DND-41 (cell line): ENCODE measurements at regions not wholly inside any gene's neighbourhood (a gene's known extent, or its start where the extent isn't known, plus 50 kb on each side); places are given as distances from the start of the nearest gene placed in this dataset.

Experiments
- ATAC-seq: fragments of 200-7000 bp; cut with Tn5 transposase; 3 replicates; pipeline ENCODE4 v1.9.1; 2021; ENCODE audit warnings: low read depth; ENCODE audit not compliant: insufficient read depth
- DNase-seq: peaks from one replicate; pipeline ENCODE4 v3.0.0-alpha.2; 2020
- H2AFZ ChIP-seq: 2 replicates; pipeline ENCODE4 v1.6.0; 2012; ENCODE audit warnings: low read depth, low read length
- H3K27ac ChIP-seq: 2 replicates; pipeline ENCODE4 v1.5.1; 2012; ENCODE audit warnings: low read length, inconsistent platforms
- H3K27me3 ChIP-seq: fragments of 200-600 bp; sonication (generic); 2 replicates; pipeline ENCODE4 v1.6.0; 2012; ENCODE audit warnings: low read length, mild to moderate bottlenecking, inconsistent platforms; ENCODE audit not compliant: insufficient read depth, poor library complexity
- H3K36me3 ChIP-seq: 2 replicates; pipeline ENCODE4 v1.5.1; 2012; ENCODE audit warnings: low read length, inconsistent platforms; ENCODE audit not compliant: insufficient read depth
- H3K4me1 ChIP-seq: 2 replicates; pipeline ENCODE4 v1.5.1; 2012; ENCODE audit warnings: mild to moderate bottlenecking, low read length; ENCODE audit not compliant: insufficient read depth
- H3K4me2 ChIP-seq: 2 replicates; pipeline ENCODE4 v1.6.0; 2012; ENCODE audit warnings: mild to moderate bottlenecking, moderate library complexity, low read length, inconsistent platforms; ENCODE audit not compliant: insufficient read depth
- H3K4me3 ChIP-seq, 2 experiments: fragments of 200-600 bp in 1 of 2; shearing (Covaris generic) in 1 of 2; 2 replicates each; pipeline ENCODE4 v1.5.1; 2012 to 2016; ENCODE audit warnings: inconsistent platforms in 2 of 2, low read length in 2 of 2, mild to moderate bottlenecking in 2 of 2, low read depth in 1 of 2, moderate library complexity in 1 of 2
- H3K79me2 ChIP-seq: 2 replicates; pipeline ENCODE4 v1.6.0; 2012; ENCODE audit warnings: low read length, inconsistent platforms; ENCODE audit not compliant: insufficient read depth
- H3K9ac ChIP-seq: 2 replicates; pipeline ENCODE4 v1.6.0; 2012; ENCODE audit warnings: low read depth, mild to moderate bottlenecking, inconsistent platforms, low read length, moderate library complexity
- H3K9me3 ChIP-seq: 2 replicates; pipeline ENCODE4 v1.5.1; 2012; ENCODE audit warnings: low read length, moderate library complexity, mild to moderate bottlenecking, inconsistent platforms; ENCODE audit not compliant: insufficient read depth, severe bottlenecking
- H4K20me1 ChIP-seq: 2 replicates; pipeline ENCODE4 v1.6.0; 2012; ENCODE audit warnings: low read length; ENCODE audit not compliant: insufficient read depth
- CTCF ChIP-seq: IDR thresholded peaks from 2 replicates; pipeline ENCODE4 v1.5.1; 2012; ENCODE audit warnings: borderline replicate concordance, low read length, moderate library complexity, mild to moderate bottlenecking; ENCODE audit not compliant: poor library complexity, severe bottlenecking; ENCODE audit errors: extremely low read depth
- EZH2 ChIP-seq: IDR thresholded peaks from 3 replicates; pipeline ENCODE4 v1.6.1; 2012; ENCODE audit warnings: borderline replicate concordance, low read depth, mild to moderate bottlenecking, moderate library complexity, low read length, inconsistent platforms; ENCODE audit not compliant: severe bottlenecking

- H3K27me3 ChIP-seq, result peaks cover 3% of the 10 kb centered on the region
- no peaks in the 10 kb centered on the region for H3K36me3 ChIP-seq
- H4K20me1 ChIP-seq, result no peaks in the 10 kb centered on the region
- no peak for ATAC-seq
- DNase-seq, result no peak
- no peak overlapping the region for H2AFZ ChIP-seq
- H3K4me3 ChIP-seq, result no peak overlapping the region
- H3K27ac ChIP-seq, result no peak overlapping the region
- H3K4me2 ChIP-seq, result no peak overlapping the region
- H3K4me1 ChIP-seq, result no peaks in the 10 kb centered on the region
- no peak for TF ChIP-seq CTCF
- TF ChIP-seq EZH2, result no peak
- no peaks in the 10 kb centered on the region for H3K79me2 ChIP-seq
- H3K9ac ChIP-seq, result no peak overlapping the region
- no peaks in the 10 kb centered on the region for H3K9me3 ChIP-seq
These were observed 400.9 kb upstream of the ATP11B start for GRCh38 chr3:182392182-182392937.

- Histone ChIP-seq H3K27ac (no peak overlapping the region), H3K4me3 (no peak overlapping the region), H4K20me1 (no peaks in the 10 kb centered on the region), H3K27me3 (peaks cover 3% of the 10 kb centered on the region), H2AFZ (no peak overlapping the region), H3K4me1 (no peaks in the 10 kb centered on the region), H3K9me3 (no peaks in the 10 kb centered on the region), H3K36me3 (no peaks in the 10 kb centered on the region), H3K79me2 (no peaks in the 10 kb centered on the region), H3K9ac (no peak overlapping the region), H3K4me2 (no peak overlapping the region)
- no peak for ATAC-seq
- no peak for DNase-seq
- no peak for TF ChIP-seq EZH2
- no peak for TF ChIP-seq CTCF
These were observed 400.2 kb upstream of the ATP11B start for GRCh38 chr3:182393151-182393550.

GRCh38 chr3:182393830-182394367 lies 399.4 kb upstream of the ATP11B start:
- H3K36me3 ChIP-seq, result no peaks in the 10 kb centered on the region
- H3K27ac ChIP-seq, result no peak overlapping the region
- no peak overlapping the region for H3K4me2 ChIP-seq
- TF ChIP-seq EZH2 (no peak), CTCF (no peak)
- DNase-seq (no peak), ATAC-seq (no peak)
- no peak overlapping the region for H3K4me3 ChIP-seq
- no peak overlapping the region for H2AFZ ChIP-seq
- no peaks in the 10 kb centered on the region for H4K20me1 ChIP-seq
- peaks cover 3% of the 10 kb centered on the region for H3K27me3 ChIP-seq
- no peaks in the 10 kb centered on the region for H3K9me3 ChIP-seq
- no peaks in the 10 kb centered on the region for H3K4me1 ChIP-seq
- no peak overlapping the region for H3K9ac ChIP-seq
- H3K79me2 ChIP-seq, result no peaks in the 10 kb centered on the region
